Choroid plexus epithelial cell (primary cell): ENCODE measurements at regions not wholly inside any gene's neighbourhood (a gene's known extent, or its start where the extent isn't known, plus 50 kb on each side); places are given as distances from the start of the nearest gene placed in this dataset.

Source experiments
- DNase-seq: peaks from one replicate; pipeline ENCODE4 v3.0.0-alpha.2; 2010; ENCODE audit warnings: low read depth
- H3K4me3 ChIP-seq: 2 replicates; pipeline ENCODE4 v1.5.1; 2011; ENCODE audit warnings: low read depth, mild to moderate bottlenecking, control low read depth, low read length, moderate library complexity
- CTCF ChIP-seq: conservative IDR thresholded peaks from 2 replicates; pipeline ENCODE4 v1.5.1; 2011; ENCODE audit warnings: low read depth, mild to moderate bottlenecking, control low read depth, inconsistent platforms, low read length, moderate library complexity

DNA sequence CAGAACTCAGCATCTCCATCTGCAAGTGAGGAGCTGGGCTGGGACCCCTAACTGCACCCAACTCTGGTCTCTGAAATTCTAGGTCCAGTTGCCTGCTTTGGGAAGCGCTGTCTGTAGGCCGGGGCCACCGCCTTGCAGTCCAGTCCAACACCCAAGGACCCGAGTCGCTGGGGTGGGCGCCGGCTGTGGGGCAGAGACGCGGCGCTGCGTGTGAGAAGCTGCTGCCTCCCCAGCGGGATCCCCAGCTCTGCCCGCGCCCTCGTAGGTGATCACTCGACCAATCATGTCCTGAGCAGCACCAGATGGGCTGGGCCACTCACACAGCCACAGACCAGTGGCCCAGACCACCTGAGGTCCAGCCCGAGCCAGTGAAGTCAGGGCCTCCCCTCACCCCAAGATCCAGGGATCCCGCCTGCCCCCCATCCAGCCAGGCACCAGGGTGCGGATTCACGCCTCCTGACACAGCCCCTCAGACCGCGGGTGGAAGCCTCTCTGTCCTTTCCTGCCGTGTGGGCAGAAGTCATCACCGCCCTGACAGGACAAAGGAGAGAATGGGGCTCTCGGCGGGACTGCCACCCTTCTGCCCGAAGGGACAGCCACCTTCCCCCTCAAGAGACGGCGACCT is 67.4 kb upstream of the ADGRA1 start:
- H3K4me3 ChIP-seq: no peak overlapping the region
- DNase-seq: no peak
- no peak for TF ChIP-seq CTCF

DNA sequence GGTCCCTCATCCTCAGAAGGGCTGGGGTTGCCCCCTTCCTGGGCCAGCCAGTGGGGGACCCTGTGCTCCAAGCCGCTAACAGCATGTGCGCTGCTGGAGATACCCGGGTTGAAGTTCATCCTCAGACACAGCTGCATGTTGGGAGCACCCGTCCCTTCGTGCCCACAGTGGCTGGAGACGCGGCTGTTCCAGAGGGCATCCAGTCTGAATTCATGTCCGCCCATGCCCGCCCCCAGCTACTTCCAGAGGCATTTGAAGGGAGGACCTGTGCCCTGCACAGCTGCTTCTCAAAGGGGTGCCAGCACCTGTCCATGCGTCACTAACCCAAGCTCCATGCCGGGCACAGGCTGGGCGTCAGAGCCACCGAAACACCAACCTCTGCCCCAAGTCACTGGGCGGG is 68.1 kb upstream of the ADGRA1 start:
- DNase-seq: no peak
- no peak overlapping the region for H3K4me3 ChIP-seq
- TF ChIP-seq CTCF: no peak

GRCh38 chr10:133019191-133019590 is 68.5 kb upstream of the ADGRA1 start:
- H3K4me3 ChIP-seq: no peak overlapping the region
- no peak for TF ChIP-seq CTCF
- DNase-seq: no peak

DNA sequence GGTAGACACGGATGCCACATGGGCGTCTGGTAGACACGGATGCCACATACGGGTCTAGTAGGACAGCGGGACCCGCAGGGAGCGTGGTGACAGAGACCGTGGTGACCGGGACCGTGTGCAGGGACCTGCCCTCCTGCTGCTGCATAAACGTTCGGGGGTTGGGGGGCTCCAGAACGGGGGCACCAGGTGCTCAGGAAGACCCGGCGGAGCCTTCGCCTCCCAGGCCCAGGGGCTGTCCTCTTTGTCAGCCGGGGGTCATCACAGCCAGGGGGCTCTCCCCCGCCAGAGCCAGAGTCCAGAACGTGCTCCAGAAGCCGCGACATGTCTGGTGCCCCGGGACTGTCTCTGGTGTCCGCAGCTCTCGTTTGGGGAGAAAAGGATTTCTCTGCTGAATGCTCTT is 69.2 kb upstream of the ADGRA1 start:
- TF ChIP-seq CTCF: no peak
- DNase-seq: no peak
- no peak overlapping the region for H3K4me3 ChIP-seq

DNA sequence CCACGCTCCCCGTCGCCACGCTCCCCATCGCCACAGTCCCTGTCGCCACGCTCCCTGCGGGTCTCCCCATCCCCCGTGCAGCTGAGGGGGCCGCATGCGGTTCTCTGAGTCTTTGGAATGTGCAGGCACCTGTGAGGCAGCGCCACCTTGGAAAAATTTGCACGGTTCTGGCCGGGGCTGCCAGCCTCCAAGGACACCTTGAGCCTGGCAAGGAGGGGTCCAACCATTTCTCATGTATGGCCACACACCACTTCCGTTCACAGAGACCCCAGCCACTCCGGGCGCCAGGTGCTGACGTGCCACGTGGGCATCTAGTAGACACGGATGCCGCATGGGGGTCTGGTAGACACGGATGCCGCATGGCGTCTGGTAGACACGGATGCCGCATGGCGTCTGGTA is 70.5 kb upstream of the ADGRA1 start:
- DNase-seq: no peak
- TF ChIP-seq CTCF: no peak

DNA sequence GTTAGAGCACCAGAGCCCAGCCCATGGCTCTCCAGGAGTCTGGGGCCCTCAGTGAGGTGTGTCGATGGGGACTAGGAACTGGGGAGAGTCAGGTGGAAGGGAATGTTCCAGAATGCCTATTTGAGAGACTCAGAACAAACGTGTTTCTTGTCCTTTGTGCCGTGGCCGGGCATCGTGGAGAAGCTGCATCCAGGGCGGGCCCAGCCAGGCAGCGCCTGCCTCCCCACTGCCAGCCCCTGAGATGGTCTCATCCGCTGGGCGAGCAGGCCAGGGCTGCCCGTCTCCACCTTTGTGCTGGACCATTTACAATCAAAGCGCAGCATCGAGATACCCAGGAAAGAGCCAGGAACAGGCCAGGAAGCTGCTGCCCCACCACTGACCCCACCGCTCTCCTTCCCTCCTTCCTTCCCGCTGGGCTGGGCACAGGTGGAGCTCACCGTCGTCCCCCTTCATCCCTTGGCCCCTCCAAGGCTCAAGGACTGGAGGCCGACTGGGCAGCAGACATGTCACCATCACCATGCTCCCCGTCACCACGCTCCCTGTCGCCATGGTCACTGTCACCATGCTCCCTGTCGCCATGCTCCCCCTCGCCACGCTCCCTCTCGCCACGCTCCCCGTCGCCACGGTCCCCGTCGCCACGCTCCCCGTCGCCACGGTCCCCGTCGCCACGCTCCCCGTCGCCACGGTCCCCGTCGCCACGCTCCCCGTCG is 71.1 kb upstream of the ADGRA1 start:
- TF ChIP-seq CTCF: no peak
- no peak overlapping the region for H3K4me3 ChIP-seq
- no peak for DNase-seq

More for the DNA sequence above, 70.5 kb upstream of the ADGRA1 start:
- H3K4me3 ChIP-seq: no peak overlapping the region
